Body of pancreas (tissue), 4 donors: ENCODE measurements at regions not wholly inside any gene's neighbourhood (a gene's known extent, or its start where the extent isn't known, plus 50 kb on each side); places are given as distances from the start of the nearest gene placed in this dataset.

ENCODE experiments used
- POLR2A ChIP-seq, 3 donors: fragments of 450-650 bp; IDR thresholded peaks; one replicate each; pipeline ENCODE4 v1.6.1; 2016; ENCODE audit warnings: antibody characterized with exemption in 3 of 3, mild to moderate bottlenecking in 2 of 3
- TF ChIP-seq, protein P1 (sequence below), 7 experiments: fragments of 450-650 bp in 4 of 7; fragments of 200-600 bp in 3 of 7; sonication (generic) in 3 of 7; IDR thresholded peaks; one replicate each; pipeline ENCODE4 v1.5.1; 2016 to 2019; ENCODE audit warnings: antibody characterized with exemption in 7 of 7

DNA sequence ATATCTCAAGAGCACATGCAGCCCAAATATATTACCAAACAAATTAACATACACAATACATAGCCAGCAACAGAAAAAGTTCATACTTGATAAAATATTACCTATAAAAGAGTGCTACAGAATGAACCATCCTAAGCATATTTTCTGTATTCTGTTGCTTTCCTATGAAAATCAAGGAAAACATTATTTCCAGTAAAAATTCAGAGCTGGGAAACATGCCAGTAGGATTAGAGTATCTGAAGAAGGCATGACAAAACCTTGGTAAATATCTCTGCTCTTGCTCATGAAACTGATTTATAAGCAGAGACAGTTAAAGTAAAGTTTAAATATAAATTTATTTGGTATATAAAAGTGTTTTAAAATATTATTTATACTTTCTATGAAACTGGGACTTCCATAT lies 599.7 kb downstream of the ARAP2 start:
- TF ChIP-seq, protein P1, sequence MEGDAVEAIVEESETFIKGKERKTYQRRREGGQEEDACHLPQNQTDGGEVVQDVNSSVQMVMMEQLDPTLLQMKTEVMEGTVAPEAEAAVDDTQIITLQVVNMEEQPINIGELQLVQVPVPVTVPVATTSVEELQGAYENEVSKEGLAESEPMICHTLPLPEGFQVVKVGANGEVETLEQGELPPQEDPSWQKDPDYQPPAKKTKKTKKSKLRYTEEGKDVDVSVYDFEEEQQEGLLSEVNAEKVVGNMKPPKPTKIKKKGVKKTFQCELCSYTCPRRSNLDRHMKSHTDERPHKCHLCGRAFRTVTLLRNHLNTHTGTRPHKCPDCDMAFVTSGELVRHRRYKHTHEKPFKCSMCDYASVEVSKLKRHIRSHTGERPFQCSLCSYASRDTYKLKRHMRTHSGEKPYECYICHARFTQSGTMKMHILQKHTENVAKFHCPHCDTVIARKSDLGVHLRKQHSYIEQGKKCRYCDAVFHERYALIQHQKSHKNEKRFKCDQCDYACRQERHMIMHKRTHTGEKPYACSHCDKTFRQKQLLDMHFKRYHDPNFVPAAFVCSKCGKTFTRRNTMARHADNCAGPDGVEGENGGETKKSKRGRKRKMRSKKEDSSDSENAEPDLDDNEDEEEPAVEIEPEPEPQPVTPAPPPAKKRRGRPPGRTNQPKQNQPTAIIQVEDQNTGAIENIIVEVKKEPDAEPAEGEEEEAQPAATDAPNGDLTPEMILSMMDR (IDR thresholded peaks at IDR 0.05), result no peak
- TF ChIP-seq POLR2A (IDR thresholded peaks at IDR 0.05), result no peak
